Bronchial epithelial cell (primary cell): ENCODE measurements at regions not wholly inside any gene's neighbourhood (a gene's known extent, or its start where the extent isn't known, plus 50 kb on each side); places are given as distances from the start of the nearest gene placed in this dataset.
"Not testable (repeated sequence)": the region's sequence is repeated elsewhere in the genome, so short reads cannot be mapped to it uniquely, and the experiment has no call there.

Source experiments
- DNase-seq: peaks from one replicate; pipeline ENCODE4 v3.0.0-alpha.2; 2010; ENCODE audit warnings: low read depth
- FAIRE-seq: peaks from 2 replicates; lab custom pipeline; 2011; peaks lifted over from hg19 to GRCh38; lab: Jason Lieb, UNC
- H3K27me3 ChIP-seq: 2 replicates; pipeline ENCODE4 v1.5.1; 2011; ENCODE audit warnings: low read length; ENCODE audit not compliant: control insufficient read depth, insufficient read depth
- H3K36me3 ChIP-seq: 2 replicates; pipeline ENCODE4 v1.5.1; 2011; ENCODE audit warnings: low read length; ENCODE audit not compliant: control insufficient read depth, insufficient read depth
- H3K4me3 ChIP-seq: 2 replicates; pipeline ENCODE4 v1.5.1; 2011; ENCODE audit warnings: mild to moderate bottlenecking, low read depth, low read length, control low read depth
- TF ChIP-seq, protein P1 (sequence below): IDR thresholded peaks from 2 replicates; pipeline ENCODE4 v1.5.1; 2011; ENCODE audit warnings: mild to moderate bottlenecking, moderate library complexity, low read length, control low read depth, inconsistent platforms; ENCODE audit not compliant: insufficient read depth, severe bottlenecking

DNA sequence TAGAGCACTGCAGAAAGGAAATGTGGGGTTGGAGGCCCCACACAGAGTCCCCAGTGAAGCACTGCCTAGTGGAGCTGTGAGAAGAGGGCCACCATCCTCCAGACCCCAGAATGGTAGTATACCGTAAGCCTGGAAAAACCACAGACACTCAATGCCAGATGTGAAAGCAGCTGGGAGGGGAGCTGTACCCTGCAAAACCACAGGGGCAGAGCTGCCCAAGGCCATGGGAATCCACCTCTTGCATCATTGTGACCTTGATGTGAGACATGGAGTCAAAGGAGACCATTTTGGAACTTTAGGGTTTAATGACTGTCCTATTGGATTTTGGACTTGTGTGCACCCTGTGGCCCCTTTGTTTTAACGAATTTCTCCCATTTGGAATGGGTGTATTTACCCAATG is 75.3 kb upstream of the SERPINE2 start:
- no peaks in the 10 kb centered on the region for H3K36me3 ChIP-seq
- TF ChIP-seq, protein P1, sequence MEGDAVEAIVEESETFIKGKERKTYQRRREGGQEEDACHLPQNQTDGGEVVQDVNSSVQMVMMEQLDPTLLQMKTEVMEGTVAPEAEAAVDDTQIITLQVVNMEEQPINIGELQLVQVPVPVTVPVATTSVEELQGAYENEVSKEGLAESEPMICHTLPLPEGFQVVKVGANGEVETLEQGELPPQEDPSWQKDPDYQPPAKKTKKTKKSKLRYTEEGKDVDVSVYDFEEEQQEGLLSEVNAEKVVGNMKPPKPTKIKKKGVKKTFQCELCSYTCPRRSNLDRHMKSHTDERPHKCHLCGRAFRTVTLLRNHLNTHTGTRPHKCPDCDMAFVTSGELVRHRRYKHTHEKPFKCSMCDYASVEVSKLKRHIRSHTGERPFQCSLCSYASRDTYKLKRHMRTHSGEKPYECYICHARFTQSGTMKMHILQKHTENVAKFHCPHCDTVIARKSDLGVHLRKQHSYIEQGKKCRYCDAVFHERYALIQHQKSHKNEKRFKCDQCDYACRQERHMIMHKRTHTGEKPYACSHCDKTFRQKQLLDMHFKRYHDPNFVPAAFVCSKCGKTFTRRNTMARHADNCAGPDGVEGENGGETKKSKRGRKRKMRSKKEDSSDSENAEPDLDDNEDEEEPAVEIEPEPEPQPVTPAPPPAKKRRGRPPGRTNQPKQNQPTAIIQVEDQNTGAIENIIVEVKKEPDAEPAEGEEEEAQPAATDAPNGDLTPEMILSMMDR = no peak
- peak; percentile 77 for FAIRE-seq
- H3K4me3 ChIP-seq = no peak overlapping the region
- H3K27me3 ChIP-seq = no peaks in the 10 kb centered on the region
- DNase-seq = no peak

DNA sequence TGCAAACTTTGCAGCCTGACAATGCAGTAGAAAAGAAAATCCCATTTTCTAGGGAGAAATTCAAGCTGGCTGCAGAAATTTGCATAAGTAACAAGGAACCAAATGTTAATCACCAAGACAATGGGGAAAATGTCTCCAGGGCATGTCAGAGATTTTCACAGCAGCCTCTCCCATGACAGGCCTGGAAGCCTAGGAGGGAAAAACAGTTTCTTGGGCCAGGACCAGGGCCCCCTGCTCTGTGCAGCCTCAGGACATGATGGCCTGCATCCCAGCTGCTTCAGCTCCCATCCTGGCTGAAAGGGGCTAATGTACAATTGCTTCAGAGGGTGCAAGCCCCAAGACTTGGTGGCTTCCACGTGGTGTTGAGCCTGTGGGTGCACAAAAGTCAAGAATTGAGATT is 74.8 kb upstream of the SERPINE2 start:
- H3K4me3 ChIP-seq, DNase-seq, H3K27me3 ChIP-seq, FAIRE-seq, H3K36me3 ChIP-seq: not testable (repeated sequence)

DNA sequence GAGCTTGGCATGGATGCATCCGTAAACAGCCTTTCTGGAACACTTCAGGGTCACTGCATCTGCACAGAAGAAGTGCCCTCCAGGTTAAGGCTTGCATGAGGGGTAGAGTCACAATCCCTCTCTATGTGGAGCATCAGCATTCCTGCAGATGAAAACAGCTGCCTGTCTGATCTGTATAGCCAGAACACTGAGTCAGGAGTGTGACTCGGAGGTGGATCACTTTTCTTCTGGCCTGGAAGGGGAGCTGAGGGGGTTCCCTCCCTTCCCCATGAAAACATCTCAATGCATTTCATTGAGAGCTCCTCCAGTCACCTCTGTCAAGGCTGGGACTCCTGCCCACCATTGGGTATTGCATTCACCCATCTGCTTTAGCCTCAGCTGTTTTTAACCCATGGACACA is 72.5 kb upstream of the SERPINE2 start:
- DNase-seq = peak; percentile 85

DNA sequence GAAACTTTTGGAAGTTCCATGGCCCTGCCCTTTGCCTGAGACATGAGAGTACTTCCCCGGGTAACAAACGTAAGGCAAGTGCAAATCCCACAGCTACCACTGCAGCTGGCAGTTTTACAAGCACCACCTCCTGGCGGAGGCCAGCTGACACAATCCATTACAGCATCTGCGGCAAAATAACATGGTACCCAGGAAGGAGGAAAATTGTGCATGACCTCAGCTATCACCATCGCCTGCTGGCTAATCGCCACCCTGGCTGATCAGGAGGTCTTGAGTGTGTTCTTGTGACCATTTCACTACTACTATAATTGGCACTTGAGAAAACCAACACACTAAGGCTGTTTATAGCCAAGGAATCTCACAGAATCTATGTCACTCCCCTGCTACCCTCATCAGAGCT is 71.7 kb upstream of the SERPINE2 start:
- FAIRE-seq = peak; percentile 7

More for the DNA sequence above, 72.5 kb upstream of the SERPINE2 start:
- FAIRE-seq = no peak
- H3K27me3 ChIP-seq = no peaks in the 10 kb centered on the region
- H3K36me3 ChIP-seq = no peaks in the 10 kb centered on the region
- H3K4me3 ChIP-seq = no peak overlapping the region
- TF ChIP-seq, protein P1 = no peak

DNA sequence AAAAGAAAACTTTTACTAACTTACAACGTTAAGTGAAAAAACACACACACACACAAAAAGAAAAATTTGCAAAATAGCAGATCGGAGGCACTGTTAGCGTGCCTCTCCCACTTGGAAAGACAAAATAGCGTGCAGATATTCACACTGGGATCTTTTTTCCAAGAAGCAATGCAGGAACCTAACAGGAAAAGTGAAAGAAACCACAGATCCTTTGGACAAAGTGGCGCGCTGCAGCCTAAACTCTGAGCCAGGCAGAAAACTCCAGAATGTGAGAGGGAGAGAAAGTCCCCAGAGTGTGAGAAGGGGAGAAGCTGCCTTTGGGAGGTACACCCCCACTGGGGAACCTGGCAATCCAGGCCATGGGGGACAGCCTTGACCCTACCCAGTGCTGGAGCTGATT is 70.7 kb upstream of the SERPINE2 start:
- no peak for FAIRE-seq
- DNase-seq = no peak
- Histone ChIP-seq H3K4me3 (no peak overlapping the region), H3K27me3 (no peaks in the 10 kb centered on the region), H3K36me3 (no peaks in the 10 kb centered on the region)
- TF ChIP-seq, protein P1 = no peak

More for the DNA sequence above, 71.7 kb upstream of the SERPINE2 start:
- no peak for DNase-seq
- Histone ChIP-seq H3K27me3 (no peaks in the 10 kb centered on the region), H3K4me3 (no peak overlapping the region), H3K36me3 (no peaks in the 10 kb centered on the region)
- TF ChIP-seq, protein P1 = no peak

DNA sequence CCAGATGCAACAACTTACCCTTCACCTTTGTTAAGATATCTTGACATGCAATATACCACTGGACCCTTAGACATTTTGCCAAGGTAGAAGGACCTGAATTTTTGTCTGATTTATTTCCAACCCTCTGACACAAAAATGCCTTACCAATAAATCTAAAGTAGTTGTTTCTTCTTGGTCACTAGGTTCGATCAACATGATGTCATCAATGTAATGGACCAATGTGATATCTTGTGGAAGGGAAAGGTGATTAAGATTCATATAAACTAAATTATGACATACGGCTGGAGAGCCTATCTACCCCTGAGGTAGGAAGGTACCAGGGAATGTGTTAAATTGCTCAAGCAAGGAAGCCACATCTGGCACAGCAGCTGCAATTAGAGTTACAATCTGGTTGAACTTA is 67.7 kb upstream of the SERPINE2 start:
- H3K4me3 ChIP-seq = no peak overlapping the region
- no peak for FAIRE-seq

More for the DNA sequence above, 67.7 kb upstream of the SERPINE2 start:
- DNase-seq = no peak
- no peaks in the 10 kb centered on the region for H3K27me3 ChIP-seq
- H3K36me3 ChIP-seq = no peaks in the 10 kb centered on the region
- TF ChIP-seq, protein P1 = no peak
